ENCODE measurements at regions not wholly inside any gene's neighbourhood (a gene's known extent, or its start where the extent isn't known, plus 50 kb on each side); places are given as distances from the start of the nearest gene placed in this dataset.

GRCh38 chr1:177741476-177741875 is 228.4 kb downstream of the SEC16B start:
- in situ Hi-C loops (cut with HindIII; ENCODE audit: low sequenced_read_pairs): no loop called here

GRCh38 chr1:177739780-177740179 is 230.1 kb downstream of the SEC16B start:
- in situ Hi-C loops (cut with HindIII; ENCODE audit: low sequenced_read_pairs): no loop called here

DNA sequence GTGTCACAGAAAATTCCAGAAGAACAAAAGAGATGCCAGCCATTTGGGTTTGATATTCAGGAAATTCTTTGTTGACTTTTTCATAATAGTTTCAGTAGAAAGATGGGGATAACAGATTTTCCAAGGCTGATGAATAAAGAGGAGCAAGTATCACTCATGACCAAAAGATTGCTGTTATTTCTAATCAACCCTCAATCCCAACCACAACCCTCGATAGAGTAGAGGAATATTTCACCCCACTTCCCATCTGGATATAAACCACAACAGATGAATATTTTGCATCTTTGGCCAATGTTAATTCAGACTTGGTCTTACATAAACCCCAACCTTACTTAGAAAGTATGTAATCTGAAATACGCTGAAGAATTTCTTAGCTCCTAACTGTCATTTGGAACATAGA is 232.4 kb downstream of the SEC16B start:
- in situ Hi-C loops (cut with HindIII; ENCODE audit: low sequenced_read_pairs): no loop called here

DNA sequence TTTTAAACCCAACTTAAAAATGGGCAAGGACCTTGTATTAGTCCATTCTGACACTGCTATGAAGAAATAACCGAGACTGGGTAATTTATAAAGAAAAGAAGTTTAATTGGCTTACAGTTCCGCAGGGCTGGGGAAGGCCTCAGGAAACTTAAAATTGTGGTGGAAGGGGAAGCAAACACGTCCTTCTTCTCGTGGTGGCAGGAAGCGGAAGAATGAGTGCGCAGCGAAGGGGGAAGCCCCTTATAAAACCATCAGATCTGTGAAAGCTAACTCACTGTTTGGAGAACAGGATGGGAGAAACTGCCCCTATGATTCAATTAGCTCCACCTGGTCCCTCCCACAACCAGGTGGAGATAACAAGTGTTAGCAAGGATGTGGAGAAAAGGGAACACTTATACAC is 237.7 kb downstream of the SEC16B start:
- in situ Hi-C loops (cut with HindIII; ENCODE audit: low sequenced_read_pairs): no loop called here

GRCh38 chr1:177729646-177730045 is 240.2 kb downstream of the SEC16B start:
- in situ Hi-C loops (cut with HindIII; ENCODE audit: low sequenced_read_pairs): no loop called here

DNA sequence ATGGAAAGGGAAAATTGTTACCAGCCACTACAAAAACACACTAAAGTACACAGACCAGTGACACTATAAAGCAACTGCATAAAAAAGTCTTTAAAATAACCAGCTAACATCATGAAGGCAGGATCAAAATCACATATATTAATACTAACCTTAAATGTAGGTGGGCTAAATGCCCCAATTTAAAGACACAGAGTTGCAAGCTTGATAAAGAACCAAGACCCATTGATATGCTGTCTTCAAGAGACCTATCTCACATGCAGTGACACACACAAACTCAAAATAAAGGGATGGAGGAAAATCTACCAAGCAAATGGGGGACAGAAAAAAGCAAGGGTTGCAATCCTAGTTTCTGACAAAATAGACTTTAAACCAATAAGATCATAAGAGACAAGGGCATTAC is 246.3 kb downstream of the SEC16B start:
- in situ Hi-C loops (cut with HindIII; ENCODE audit: low sequenced_read_pairs): no loop called here

- in situ Hi-C loops (cut with HindIII; ENCODE audit: low sequenced_read_pairs): no loop called here
Observed at GRCh38 chr1:177710696-177711620, 258.9 kb downstream of the SEC16B start.

- in situ Hi-C loops (cut with HindIII; ENCODE audit: low sequenced_read_pairs): no loop called here
Observed at GRCh38 chr1:177708406-177708805, 261.5 kb downstream of the SEC16B start.

- in situ Hi-C loops (cut with HindIII; ENCODE audit: low sequenced_read_pairs): no loop called here
Observed at GRCh38 chr1:177706977-177707376, 262.9 kb downstream of the SEC16B start.

GRCh38 chr1:177705839-177706238 is 264.0 kb downstream of the SEC16B start:
- in situ Hi-C loops (cut with HindIII; ENCODE audit: low sequenced_read_pairs): no loop called here

DNA sequence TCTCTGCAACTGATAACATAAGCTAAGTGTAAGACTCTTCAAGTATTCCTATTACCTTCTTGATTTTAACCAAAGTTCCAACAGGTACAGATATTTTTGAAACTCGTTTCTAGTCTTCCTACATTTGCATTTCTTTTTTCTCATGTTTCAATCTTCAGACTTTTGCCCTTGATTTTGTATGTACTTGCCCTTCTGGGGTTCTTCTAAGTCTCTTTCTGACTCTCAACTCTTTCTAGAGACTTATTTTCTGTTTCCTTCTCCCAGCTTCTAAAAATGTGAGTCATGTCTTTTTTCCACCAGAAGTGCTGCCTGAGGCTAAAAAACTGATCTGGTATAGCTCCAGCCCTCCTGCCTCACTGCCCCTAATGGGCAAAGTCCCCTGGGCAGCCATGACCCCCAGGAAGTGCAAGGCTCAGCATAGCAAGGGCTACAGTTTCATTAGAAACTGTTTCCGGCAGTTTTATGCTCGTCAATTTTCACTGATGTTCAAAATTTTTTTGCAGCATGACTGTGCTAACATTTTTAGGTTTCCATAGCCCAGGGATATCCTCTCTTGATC is 265.9 kb downstream of the SEC16B start:
- in situ Hi-C loops (cut with HindIII; ENCODE audit: low sequenced_read_pairs): no loop called here

GRCh38 chr1:177701654-177702353 is 268.1 kb downstream of the SEC16B start:
- in situ Hi-C loops (cut with HindIII; ENCODE audit: low sequenced_read_pairs): no loop called here

DNA sequence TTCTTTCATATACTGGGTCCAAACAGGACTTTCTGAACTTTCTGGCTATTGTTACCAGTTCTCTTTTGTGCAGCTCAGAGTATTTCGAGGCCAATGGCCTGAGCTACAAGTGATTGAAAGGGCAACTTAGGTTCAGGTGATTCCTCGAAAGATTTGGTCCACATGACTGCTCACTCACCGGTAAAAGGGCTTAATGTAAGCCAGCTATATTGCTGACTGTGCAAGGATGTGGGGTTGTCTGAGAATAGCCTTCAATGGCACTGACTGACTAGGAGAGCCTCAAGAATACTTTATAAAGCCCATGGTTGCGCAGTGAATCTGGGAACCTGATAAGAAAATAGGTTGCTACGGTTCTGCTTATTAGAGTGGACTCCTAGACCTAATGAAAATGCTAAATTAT is 269.0 kb downstream of the SEC16B start:
- in situ Hi-C loops (cut with HindIII; ENCODE audit: low sequenced_read_pairs): no loop called here

DNA sequence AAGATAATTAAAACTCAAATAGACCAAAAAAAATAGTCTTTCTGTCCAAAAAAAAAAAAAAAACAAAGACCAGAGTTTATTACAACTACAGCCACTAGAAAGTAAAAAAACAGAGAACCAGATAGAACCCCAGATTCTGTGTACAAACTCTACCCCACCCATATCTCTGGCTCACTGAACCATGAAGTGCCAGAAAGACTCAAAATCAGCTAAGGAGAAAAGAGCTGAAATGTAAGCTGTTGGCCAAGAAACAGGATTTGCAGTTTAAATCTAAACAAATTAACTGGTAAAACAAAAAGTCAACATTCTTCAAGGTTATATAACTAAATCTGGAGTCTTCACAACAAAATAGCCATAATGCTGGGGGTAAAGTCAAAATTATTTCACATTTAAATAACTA is 278.9 kb downstream of the SEC16B start:
- in situ Hi-C loops (cut with HindIII; ENCODE audit: low sequenced_read_pairs): no loop called here

DNA sequence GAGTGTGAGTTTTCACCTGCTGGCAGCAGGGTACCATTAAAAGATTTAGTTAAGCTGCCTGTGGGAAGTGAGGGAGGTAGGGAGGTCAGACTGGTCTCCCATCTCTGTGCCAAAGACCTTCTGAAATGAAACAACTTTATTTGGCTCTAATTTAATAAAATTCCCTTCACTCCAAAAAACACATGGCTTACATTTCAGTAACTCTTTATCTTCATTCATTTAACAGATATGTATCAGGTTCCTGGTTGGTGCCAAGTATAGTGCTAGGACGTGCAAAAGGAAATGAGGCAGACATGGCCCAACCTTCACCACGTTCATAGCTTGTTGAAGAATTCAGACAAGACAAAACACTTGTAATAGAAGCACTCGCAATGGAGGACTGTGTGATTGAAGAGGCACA is 282.3 kb downstream of the SEC16B start:
- in situ Hi-C loops (cut with HindIII; ENCODE audit: low sequenced_read_pairs): no loop called here

DNA sequence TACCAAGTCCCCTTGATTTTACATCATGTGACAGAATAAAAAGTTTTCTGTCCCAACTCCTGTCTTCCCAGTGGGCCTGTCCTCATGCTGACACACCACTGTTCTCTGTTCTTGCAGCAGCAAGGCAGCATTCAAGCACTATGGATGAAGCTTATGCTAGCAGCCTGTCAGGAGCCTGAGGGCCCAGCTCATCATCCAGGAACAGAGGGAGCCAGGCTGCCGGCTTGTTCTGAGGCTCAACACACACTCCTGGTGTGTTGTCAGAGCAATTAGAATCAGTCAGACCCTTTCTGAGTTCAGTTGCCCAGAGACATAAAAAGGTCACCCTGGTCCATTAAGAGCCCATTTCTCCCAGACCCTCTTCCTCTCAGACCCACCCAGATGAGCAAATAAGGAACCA is 282.9 kb downstream of the SEC16B start:
- in situ Hi-C loops (cut with HindIII; ENCODE audit: low sequenced_read_pairs): no loop called here

DNA sequence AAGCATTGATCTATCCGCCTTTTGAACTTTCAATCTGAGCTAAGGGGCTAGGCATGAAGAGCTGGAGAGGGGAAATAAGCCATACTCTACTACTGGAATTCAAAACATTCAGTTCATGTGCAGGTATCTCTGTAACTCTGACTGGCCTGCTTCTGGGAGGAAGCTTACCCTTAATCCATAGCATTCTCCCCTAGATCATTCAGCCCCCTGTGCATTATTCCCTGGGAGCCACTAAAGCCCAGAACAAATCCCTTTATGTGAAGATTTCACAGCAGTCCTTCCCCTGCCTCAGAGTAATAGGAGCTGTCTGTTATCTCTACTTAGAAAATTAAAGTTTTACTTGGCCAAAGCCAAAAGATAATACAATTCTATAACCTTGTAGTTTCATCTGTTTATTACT is 300.7 kb downstream of the SEC16B start:
- in situ Hi-C loops (cut with HindIII; ENCODE audit: low sequenced_read_pairs): loop anchor here (5.0 kb wide), 1 partner anchor 107 kb away; no protein-coding TSS in a partner anchor

GRCh38 chr1:177665935-177666334 is 303.9 kb downstream of the SEC16B start:
- in situ Hi-C loops (cut with HindIII; ENCODE audit: low sequenced_read_pairs): loop anchor here (5.0 kb wide), 1 partner anchor 104 kb away; no protein-coding TSS in a partner anchor

- in situ Hi-C loops (cut with HindIII; ENCODE audit: low sequenced_read_pairs): loop anchor here (5.0 kb wide), 1 partner anchor 102 kb away; no protein-coding TSS in a partner anchor
Observed at GRCh38 chr1:177664742-177665141, 305.1 kb downstream of the SEC16B start.

GRCh38 chr1:177660188-177660587 is 309.7 kb downstream of the SEC16B start:
- in situ Hi-C loops (cut with HindIII; ENCODE audit: low sequenced_read_pairs): no loop called here

DNA sequence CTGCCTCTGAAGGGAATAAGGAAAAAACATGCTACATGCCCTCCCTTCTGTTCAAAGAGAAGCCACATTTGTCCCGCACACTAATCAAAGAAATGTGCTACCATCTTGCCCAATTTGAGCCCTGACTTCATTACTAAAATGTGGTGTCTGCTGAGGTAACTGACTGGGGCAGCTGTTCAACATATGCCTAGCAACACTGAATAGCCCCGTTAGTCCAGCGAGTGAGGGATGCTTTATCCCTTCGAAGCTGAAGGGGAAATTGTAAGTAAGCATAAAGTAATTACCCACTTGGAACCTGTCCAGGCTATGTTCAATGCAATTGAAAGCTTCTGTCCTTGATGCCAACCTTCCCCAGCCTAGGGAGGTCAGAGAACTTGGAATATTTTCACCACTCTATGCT is 310.6 kb downstream of the SEC16B start:
- in situ Hi-C loops (cut with HindIII; ENCODE audit: low sequenced_read_pairs): no loop called here

GRCh38 chr1:177656598-177656997 is 313.3 kb downstream of the SEC16B start:
- in situ Hi-C loops (cut with HindIII; ENCODE audit: low sequenced_read_pairs): no loop called here

Data from endothelial cell of hepatic sinusoid (primary cell).